Calu3 (cell line): ENCODE measurements at regions not wholly inside any gene's neighbourhood (a gene's known extent, or its start where the extent isn't known, plus 50 kb on each side); places are given as distances from the start of the nearest gene placed in this dataset.

Experiments used
- BruUV-seq: library from RNA; stranded (reverse); fragments of 400-500 nt; replicated peaks from 2 replicates; lab custom pipeline; 2021; lab: Mats Ljungman, UMichigan
- CTCF ChIA-PET: fragments of 300-600 bp; sonication (Branson Sonifier 250); formaldehyde crosslinking; loops from one replicate; lab custom pipeline; 2022; ENCODE audit warnings: antibody characterized with exemption; lab: Charles Lee
- DNase-seq: peaks from one replicate; pipeline ENCODE4 v3.0.0; 2022
- H3K27ac Mint-ChIP-seq: one replicate; pipeline ENCODE4 v1.8.0; 2022; ENCODE audit warnings: mixed read lengths; ENCODE audit not compliant: unreplicated experiment
- H3K27me3 Mint-ChIP-seq: one replicate; pipeline ENCODE4 v1.8.0; 2022; ENCODE audit warnings: mixed read lengths; ENCODE audit not compliant: unreplicated experiment
- H3K36me3 Mint-ChIP-seq: one replicate; pipeline ENCODE4 v1.8.0; 2022; ENCODE audit warnings: mild to moderate bottlenecking, moderate library complexity, mixed read lengths; ENCODE audit not compliant: insufficient read depth, unreplicated experiment
- H3K4me1 Mint-ChIP-seq: one replicate; pipeline ENCODE4 v1.8.0; 2022; ENCODE audit warnings: mild to moderate bottlenecking, low read depth, mixed read lengths; ENCODE audit not compliant: unreplicated experiment
- H3K4me3 Mint-ChIP-seq: one replicate; pipeline ENCODE4 v1.8.0; 2022; ENCODE audit warnings: mild to moderate bottlenecking, low read depth, moderate library complexity, mixed read lengths; ENCODE audit not compliant: unreplicated experiment
- H3K9me3 Mint-ChIP-seq: one replicate; pipeline ENCODE4 v1.8.0; 2022; ENCODE audit warnings: low read depth, mixed read lengths; ENCODE audit not compliant: unreplicated experiment
- intact Hi-C: fragments of 100-400 bp; cut with micrococcal nuclease; formaldehyde crosslinking; loops from one replicate; pipeline ENCODE4 v1.10.0; 2022; ENCODE audit not compliant: unreplicated experiment
- TF ChIP-seq, protein P1 (sequence below): fragments of 200-600 bp; IDR thresholded peaks from one replicate; pipeline ENCODE4 v1.8.0; 2022; ENCODE audit warnings: antibody characterized with exemption; ENCODE audit not compliant: unreplicated experiment

- Mint-ChIP-seq H3K4me3 (no peak overlapping the region), H3K27me3 (no peaks in the 10 kb centered on the region), H3K27ac (no peak overlapping the region), H3K4me1 (no peaks in the 10 kb centered on the region), H3K9me3 (peaks cover 3% of the 10 kb centered on the region), H3K36me3 (no peaks in the 10 kb centered on the region)
- no TSS peak for BruUV-seq
- intact Hi-C loops: no loop called here
- TF ChIP-seq, protein P1, sequence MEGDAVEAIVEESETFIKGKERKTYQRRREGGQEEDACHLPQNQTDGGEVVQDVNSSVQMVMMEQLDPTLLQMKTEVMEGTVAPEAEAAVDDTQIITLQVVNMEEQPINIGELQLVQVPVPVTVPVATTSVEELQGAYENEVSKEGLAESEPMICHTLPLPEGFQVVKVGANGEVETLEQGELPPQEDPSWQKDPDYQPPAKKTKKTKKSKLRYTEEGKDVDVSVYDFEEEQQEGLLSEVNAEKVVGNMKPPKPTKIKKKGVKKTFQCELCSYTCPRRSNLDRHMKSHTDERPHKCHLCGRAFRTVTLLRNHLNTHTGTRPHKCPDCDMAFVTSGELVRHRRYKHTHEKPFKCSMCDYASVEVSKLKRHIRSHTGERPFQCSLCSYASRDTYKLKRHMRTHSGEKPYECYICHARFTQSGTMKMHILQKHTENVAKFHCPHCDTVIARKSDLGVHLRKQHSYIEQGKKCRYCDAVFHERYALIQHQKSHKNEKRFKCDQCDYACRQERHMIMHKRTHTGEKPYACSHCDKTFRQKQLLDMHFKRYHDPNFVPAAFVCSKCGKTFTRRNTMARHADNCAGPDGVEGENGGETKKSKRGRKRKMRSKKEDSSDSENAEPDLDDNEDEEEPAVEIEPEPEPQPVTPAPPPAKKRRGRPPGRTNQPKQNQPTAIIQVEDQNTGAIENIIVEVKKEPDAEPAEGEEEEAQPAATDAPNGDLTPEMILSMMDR: no peak
- DNase-seq: no peak
- CTCF ChIA-PET: no interaction called here
Observed at GRCh38 chr18:40577239-40577980, 1377.6 kb upstream of the PIK3C3 start.

DNA sequence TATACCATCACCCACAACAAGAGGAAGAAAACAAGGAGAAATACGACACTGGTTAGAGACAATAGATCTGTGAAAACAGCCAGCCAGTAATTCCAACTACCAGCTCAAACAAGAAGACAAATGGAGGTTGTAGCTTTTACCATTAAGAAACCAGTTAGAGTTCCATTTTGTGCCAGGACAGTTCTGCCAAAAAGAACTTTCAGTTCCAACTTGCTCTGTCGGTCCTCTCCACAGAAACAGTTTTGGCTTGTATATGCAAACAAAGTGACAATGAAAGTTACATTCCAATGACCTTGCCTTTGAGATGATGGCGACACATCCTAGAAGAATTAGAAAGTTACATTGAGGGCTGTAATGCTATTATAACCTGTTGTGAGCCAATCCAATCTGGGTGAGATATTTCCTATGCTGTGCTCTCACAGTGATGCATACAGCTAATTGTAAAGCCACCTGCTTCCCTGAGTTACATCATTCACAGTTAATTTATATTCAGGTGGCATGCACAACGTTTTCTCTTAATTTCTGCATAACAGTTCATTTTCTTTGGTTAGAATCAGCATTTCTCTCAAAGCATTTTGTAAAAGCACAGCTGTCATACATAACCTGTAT, 1378.4 kb upstream of the PIK3C3 start:
- Mint-ChIP-seq H3K27ac (no peak overlapping the region), H3K9me3 (peaks cover 3% of the 10 kb centered on the region), H3K36me3 (no peaks in the 10 kb centered on the region), H3K27me3 (no peaks in the 10 kb centered on the region), H3K4me3 (no peak overlapping the region), H3K4me1 (no peaks in the 10 kb centered on the region)
- BruUV-seq: no TSS peak
- DNase-seq: no peak
- intact Hi-C loops: no loop called here
- CTCF ChIA-PET: no interaction called here
- TF ChIP-seq, protein P1: no peak

DNA sequence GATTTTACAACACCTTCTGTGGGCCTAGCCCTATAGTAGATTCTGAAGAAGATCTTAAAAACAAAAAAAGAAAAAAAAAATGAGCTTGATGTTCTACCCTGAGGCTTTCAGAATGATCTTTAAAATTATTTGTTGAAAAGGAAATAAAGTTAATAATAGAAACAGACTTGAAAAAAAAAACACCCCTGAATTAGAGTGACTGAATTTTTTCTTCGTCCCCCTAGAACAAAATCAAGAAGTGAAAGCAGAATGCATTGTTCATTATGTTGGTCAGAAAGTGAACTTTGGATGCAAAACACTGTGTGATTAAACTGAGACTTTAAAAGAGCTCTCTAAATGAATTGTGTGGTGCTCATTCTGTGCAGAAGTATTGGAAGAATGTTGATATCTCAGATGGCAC, 1384.4 kb upstream of the PIK3C3 start:
- Mint-ChIP-seq H3K9me3 (peaks cover 6% of the 10 kb centered on the region), H3K27me3 (no peaks in the 10 kb centered on the region), H3K36me3 (no peaks in the 10 kb centered on the region), H3K27ac (no peak overlapping the region), H3K4me3 (no peak overlapping the region), H3K4me1 (no peaks in the 10 kb centered on the region)
- DNase-seq: no peak
- intact Hi-C loops: no loop called here
- CTCF ChIA-PET: no interaction called here
- BruUV-seq: no TSS peak
- TF ChIP-seq, protein P1: no peak

GRCh38 chr18:40569605-40570004, 1385.4 kb upstream of the PIK3C3 start:
- Mint-ChIP-seq H3K36me3 (no peaks in the 10 kb centered on the region), H3K27ac (no peak overlapping the region), H3K27me3 (no peaks in the 10 kb centered on the region), H3K9me3 (peaks cover 6% of the 10 kb centered on the region), H3K4me3 (no peak overlapping the region), H3K4me1 (no peaks in the 10 kb centered on the region)
- DNase-seq: no peak
- CTCF ChIA-PET: no interaction called here
- TF ChIP-seq, protein P1: no peak
- BruUV-seq: no TSS peak
- intact Hi-C loops: no loop called here
